ENCODE measurements at regions not wholly inside any gene's neighbourhood (a gene's known extent, or its start where the extent isn't known, plus 50 kb on each side); places are given as distances from the start of the nearest gene placed in this dataset.

DNA sequence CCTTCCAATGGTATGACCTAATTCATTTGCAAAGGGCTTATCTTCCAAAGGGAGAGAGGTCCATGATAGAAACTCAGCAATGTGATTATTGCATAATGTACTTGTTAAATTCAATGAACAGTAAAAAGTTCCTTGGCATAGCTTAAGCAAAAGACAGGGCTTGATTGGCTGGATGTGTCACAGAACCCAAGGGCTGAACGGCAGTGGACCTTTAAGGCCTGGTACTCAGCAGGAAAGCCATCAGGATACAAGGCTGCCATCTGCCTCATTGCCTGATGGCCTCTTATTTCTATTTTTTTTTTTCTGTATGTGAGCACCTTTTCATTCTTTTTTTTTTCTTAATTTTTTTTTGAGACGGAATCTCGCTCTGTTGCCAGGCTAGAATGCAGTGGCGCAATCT, 208.9 kb upstream of the WSCD1 start:
- DNase-seq (ENCODE audit: low read depth in 4 of 4, low spot score in 3 of 4), result no peak

DNA sequence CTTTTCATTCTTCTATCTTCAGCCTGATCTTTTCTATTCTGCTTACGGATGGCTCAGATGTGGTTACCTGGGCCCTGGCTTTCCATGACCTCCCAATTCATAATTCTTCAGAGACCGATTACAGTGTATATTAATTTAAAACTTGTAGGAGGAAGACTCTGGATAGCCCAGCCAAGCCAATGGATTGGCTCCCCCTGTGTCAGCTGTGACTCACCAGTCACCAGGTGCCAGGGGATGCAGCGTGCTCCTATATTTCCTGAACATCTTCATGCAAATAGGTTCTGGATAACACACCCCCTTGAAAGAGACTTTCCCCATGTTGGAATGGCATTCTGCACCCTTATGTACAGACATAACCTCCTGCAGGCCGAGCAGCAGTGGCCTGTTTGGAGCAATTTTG, 208.3 kb upstream of the WSCD1 start:
- DNase-seq (ENCODE audit: low read depth in 4 of 4, low spot score in 3 of 4), result no peak

DNA sequence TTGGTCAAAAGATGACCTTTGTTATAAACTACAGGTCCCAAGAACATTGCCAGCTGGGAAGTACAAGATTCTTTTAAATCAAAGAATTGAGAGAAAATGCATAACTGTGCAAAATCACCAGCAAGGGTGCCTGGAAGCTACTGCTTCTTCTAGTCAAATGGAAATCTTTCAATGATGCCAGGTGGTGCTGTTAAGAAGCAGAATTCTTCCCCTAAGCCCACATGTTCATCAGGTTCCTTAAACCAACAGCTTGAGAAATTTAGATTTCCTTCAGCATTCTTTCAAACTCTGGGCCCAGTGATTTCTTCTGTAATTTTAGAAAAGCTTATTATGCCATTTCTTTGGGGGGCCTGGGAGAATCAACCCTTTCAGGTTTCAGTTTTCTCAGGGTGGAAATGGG, 207.8 kb upstream of the WSCD1 start:
- DNase-seq (ENCODE audit: low read depth in 4 of 4, low spot score in 3 of 4), result no peak

DNA sequence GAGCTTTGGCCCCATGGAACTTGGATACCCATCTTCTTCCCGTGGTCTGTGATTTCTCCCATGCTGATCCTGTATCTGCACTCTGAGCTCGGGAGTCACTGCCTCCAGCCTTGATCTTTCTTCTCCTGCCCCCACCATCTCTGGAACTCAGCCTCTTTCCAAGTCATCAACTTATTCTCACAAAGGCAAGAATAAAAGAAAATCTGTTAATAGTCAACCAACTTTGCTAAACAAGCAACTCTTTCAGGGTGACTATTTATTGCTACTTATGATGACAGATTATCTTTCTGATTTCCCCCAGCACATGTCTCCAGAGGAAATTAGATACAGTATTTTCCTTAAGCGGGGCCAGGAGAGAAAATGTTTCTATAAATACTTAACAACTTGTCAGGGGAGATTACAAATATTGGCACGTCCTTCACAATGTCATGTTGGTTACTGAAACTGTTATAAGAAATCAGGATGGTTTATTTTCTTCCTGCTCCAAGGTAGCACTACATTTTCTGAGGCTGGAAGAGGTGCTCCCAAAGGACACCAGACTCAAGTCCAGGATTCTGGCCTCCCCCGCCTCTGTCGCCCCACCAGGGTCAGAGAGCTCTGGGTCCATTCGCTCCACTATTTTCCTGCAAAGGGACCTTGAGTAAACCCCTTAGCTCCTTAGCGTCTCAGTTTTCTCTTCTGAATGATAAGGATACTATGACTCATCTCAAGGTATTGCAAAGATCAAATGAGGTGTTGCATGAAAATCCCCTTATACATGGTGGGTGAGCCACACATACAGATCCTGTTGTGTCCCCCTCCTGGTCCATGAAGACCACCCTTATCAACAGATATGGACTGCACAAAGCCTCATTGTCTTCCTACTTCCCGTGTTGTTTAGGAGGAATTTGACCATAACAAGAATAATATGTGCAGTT, 205.2 kb upstream of the WSCD1 start:
- DNase-seq (ENCODE audit: low read depth in 4 of 4, low spot score in 3 of 4), result no peak

DNA sequence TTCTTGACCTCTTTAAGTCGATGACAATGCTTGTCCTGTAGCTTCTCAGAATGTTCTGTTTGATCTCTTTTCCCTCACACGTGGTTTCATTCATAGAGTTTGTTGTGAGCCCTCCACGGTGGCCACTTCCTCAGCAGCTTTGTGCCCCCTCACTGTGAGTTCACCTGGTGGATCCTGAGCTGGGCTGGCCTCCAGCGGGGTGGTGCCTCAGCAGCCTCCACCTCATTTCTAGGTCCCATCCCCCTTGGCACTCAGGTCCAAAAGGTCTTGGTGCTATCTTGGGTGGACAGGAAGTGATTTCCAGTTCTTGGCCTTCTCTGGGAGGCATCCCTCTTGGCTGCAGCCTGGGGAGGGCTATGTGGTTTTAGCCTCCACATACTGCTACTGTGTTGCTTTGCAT, 203.2 kb upstream of the WSCD1 start:
- no peak for DNase-seq (ENCODE audit: low read depth in 4 of 4, low spot score in 3 of 4)

DNA sequence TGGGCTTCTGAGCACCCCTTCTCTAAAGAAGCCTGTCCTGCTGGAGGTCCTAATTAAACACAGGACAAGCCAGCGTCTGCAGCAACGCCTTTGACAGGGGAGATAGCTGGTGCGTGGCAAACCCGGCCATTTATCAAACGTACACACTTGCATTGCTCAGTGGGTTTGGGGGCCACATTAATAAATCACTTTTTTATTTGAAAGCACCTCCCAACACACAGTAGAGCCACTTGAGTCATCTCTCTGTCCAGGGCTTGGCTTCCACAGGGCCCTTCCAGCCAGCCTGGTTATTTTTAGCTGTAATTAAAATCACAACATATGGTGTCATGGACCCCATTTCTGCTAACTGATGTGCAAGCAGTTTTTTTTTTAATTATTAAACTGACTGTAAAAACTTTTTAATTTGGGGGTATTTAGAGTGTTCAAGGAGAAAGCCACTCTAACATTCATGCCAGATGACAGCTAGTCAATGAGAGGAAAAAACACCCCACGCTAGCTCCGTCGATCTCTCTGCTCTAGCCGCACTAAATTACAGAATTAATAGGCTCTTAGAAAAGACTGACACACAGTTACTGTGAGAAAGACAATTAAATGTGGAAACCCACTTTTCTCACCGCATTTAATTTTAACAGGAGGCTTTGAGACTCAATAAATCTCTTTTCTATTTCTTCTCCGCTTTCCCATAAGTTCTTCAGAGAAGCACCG, 201.0 kb upstream of the WSCD1 start:
- no peak for DNase-seq (ENCODE audit: low read depth in 4 of 4, low spot score in 3 of 4)

DNA sequence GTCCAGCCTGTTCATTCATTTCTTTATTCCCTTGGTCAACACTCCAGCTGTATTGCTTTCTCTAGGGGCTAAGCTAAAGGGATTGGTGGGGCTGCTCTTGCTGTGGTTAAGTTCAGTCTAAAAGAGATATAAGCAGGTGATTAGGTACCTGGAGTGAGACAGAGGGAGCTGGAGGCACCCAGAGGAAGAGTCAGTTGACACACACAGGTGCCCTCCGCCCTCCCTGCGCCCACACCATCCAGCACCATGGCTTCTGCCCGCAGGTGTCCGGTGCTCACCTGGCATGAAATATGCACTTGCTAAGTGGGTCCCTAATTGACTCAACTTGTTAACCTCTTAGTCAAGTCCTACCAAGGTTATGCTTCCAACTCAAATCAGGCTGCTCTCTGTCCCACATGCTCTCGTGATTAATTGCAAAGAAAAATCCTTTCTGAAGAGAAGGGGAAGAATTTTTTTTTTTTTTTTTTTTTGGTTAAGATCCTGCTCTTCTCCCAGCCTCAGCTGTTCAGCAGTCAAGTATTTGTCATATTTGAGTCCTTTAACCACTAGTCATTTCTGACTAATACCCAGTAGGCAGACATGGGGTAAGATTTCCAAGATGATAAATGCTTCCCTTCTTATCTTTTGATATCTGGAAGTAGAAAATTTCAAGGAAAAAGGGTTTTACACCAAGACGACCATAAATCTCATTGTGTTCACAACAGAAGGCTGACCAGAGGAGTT, 199.8 kb upstream of the WSCD1 start:
- no peak for DNase-seq (ENCODE audit: low read depth in 4 of 4, low spot score in 3 of 4)

DNA sequence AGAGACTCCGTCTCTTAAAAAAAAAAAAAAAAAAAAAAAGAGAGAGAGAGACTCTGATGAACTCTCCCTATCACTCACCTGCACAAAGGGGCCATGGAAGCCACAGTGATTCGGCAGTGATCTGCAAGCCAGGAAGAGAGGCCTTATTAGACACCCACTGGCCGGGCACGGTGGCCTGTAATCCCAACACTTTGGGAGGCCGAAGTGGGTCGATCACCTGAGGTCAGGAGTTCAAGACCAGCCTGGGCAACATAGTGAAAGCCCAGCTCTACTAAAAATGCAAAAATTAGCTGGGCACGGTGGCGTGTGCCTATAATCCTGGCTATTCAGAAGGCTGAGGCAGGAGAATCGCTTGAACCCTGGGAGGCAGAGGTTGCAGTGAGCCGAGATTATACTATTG, 198.5 kb upstream of the WSCD1 start:
- DNase-seq (ENCODE audit: low read depth in 4 of 4, low spot score in 3 of 4), result no peak

DNA sequence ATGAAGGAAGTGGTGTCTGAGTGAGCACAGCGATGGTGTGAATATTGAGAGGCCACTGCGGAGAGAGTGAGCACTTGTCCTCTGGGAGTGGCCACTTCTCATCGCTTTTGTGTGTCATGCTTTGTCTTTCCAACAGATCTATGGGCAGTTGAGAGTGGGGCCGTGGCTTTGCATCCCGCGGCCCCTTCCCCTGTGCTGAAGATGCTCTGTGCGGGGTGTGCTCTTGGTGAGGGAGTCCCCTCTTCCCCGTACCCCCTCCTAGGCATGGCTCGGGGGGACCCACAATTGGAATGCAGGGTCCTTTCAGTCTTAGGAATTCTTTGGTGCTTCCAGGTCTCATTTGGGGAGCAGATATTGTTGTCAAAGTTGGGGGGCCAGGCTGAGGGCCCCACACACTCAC, 197.3 kb upstream of the WSCD1 start:
- no peak for DNase-seq (ENCODE audit: low read depth in 4 of 4, low spot score in 3 of 4)

DNA sequence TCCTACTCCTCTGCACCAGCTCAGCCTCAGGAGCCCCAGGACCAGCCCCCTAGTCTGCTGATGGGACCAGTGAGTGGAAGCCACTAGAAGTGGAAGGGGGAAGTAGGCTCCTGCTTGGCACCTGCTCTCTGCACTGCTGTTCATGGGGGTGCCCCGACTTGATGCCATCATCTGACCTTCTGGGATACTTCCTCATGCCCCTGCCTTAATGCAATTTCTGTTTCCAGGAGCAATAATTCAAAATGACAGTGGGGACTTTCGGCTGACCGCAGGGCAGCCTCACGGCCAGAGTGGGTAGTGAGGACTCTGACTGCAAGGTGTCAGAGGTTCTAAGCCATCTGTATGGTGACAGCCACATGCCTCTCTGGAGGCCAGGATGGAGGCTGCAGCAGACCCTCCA, 196.4 kb upstream of the WSCD1 start:
- no peak for DNase-seq (ENCODE audit: low read depth in 4 of 4, low spot score in 3 of 4)

DNA sequence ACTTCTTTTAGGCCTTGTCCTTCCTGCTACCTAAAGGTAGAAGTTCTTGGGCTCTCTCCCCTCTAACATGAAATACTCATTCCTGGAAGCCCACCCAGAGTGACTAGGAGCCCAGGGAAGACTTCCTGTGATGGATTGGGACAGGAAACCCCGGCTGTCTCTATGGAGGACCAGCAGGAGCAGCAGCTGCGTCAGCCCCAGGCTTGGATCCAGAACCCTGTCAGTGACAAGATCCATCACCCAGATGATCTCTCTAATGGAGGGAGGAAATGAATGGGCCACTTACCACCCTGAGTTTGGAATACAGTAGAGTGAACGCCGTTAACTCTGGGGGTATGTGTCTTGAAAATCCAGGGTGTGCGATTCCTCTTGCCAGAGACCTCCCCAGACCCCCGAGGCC, 195.7 kb upstream of the WSCD1 start:
- DNase-seq (ENCODE audit: low read depth in 4 of 4, low spot score in 3 of 4), result no peak

DNA sequence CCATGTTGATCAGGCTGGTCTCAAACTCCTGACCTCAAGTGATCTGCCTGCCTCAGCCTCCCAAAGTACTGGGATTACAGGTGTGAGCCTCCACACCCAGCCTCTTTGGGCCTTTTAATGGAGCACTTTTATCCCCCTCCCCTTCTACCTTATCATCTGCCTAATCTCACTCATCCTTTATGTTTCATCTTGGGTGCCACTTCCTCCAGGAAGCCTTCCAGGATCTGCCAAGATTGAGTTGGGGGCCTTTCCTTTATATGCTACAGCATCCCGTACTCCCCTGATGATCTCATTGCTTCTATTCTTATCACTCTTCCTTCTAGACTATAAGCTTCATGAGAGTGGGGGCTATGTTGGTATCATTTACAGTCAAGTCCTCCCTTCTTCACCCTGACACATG, 192.8 kb upstream of the WSCD1 start:
- no peak for DNase-seq (ENCODE audit: low read depth in 4 of 4, low spot score in 3 of 4)

DNA sequence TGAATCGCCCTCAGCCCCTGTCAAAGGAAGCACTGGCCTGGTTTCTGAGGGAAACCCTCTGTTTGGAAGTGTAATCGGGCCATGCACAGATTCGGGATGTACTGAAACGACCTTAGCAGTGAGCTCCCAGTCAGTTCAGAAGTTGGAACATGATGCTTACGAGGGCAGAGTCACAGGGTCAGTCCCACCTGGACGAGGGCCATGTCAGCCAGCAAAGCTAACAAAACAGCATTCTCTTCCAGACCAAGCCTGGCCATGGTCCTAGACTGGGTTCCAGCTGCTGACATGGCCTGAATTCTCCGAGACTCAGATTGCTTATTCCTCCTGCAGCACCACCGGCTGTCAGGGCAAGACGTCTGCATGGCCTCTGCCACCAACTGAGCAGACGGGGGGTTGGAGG, 192.2 kb upstream of the WSCD1 start:
- DNase-seq (ENCODE audit: low read depth in 4 of 4, low spot score in 3 of 4), result no peak

DNA sequence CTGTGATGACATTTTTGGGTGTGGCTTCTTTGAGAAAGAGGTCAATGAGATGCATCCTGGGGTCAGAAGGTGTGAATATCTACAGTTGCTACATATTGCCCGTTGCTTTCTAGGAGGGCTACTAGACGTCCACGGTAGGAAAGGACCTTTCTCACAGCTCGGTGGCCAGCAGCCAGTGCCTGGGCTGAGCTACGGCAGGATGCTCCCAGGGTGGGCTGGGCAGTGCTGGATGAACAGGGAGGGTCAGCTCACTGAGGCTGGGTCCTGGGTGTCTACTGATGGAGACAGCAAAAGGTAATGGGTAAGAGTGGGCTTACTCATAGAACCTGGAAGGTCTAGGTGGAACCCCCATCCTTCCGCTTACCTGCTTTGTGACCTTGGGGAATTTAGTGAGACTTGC, 188.3 kb upstream of the WSCD1 start:
- DNase-seq (ENCODE audit: low read depth in 4 of 4, low spot score in 3 of 4), result no peak

DNA sequence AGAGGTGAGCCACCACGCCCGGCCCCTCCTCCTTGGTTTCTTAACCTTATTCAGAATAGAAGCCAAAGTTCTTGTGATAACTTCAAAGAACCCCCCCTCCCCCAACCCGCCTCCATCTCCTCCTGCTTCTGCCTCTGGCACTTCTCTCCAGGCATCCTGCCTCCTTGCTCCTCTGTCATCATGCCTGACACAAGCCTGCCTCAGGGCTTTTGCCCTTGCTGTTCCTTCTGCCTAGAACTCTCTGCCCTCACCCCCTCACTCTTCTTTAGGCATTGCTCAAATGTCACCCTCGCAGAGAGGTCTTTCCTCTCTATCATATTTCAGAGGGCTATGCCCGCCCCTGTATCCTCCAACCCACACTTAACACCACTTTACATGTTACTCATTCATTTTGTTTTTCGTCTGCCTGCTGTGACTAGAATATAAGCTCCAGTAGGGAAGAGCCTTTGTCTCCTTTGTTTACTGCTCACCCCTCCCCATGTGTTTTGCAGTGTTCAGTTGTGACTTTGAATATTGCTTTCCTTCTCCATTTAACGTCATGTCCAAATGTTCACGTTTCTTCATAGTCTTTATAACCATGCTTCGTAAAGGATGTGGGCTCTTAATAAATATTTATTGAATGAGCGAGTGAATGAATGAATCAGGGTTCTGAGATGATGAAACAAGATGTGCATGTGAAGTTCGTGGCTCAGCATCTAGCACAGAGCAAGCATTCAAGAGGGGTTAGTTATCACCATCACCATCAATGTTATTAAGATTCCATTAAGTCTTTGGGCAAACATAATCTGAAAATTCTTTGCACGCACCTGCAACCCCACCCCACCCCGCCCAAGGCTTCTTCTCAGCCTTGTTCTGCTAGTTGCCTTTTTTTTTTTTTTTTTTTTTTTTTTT, 186.2 kb upstream of the WSCD1 start:
- DNase-seq (ENCODE audit: low read depth in 4 of 4, low spot score in 3 of 4), result no peak

DNA sequence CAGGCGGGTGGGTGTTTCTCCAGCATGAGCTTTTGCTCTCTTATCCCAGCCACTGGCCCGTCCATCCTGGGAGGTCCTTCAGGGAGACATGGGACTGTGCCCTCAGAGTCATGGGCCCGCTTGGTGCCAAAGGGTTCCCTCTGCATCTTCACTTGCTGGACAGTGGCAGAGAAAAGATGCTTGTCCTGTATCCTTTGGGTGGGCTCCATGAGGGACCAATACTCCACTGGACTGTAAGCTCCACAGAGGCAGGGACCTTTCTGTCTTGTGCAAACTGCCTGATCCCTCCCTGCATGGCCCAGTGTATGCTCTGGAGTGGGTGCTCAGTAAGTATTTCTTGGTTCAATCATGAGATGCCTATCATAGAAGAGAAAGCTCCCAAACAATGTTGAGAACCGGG, 184.8 kb upstream of the WSCD1 start:
- DNase-seq (ENCODE audit: low read depth in 4 of 4, low spot score in 3 of 4), result no peak

DNA sequence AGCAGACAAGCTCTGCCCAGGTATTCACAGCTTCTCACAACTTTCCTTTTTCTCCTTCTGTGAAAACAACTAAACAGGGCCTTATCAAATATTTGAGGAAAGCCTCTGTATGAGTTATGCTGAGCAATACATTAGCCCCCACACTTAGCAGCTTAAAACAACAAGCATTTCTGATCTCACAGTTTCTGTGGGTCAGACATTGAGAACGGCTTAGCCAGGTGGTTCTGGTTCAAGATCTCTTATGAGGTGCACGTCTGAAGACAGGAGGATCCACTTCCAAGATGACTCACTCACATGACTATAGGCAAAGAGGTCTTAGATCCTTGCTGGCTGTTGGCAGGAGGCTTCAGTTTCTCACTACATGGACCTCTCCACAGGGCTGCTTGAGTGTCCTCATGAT, 181.4 kb upstream of the WSCD1 start:
- DNase-seq (ENCODE audit: low read depth in 4 of 4, low spot score in 3 of 4), result no peak

DNA sequence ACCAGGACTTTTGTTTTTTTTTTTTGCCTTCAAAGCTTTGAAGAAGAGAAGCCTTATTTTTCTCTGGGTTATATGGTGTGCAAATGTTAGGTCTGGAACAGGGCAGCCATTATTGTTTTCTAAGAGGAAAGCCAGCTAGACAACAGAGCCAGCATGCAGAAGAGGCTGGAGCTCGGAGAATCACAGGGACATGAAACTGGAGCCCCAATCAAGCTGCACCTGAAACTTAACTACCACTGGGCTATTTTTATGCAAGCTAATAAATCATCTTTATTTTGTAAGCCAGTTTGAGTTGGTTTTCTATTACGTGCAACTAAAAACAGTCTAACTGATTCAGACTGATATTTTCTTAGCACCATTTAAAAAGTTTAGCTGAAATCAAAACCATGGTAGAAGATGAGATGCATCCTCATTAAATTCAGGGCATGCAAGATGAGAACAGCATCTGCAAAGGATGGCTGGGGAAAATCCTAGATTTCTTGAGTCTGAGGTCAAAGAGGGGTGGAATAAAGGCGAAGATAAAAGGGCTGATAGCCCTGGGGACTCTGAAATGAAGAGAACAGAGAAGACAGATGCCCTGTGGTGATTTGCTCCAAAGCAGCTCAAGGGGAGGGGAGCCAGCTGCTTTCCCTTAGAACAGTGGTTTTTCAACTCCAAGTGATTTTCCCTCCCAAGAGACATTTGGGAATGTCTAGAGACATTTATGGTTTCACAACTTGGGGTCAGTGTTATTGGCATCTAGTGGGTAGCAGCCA, 177.1 kb upstream of the WSCD1 start:
- DNase-seq (ENCODE audit: low read depth in 4 of 4, low spot score in 3 of 4), result no peak

DNA sequence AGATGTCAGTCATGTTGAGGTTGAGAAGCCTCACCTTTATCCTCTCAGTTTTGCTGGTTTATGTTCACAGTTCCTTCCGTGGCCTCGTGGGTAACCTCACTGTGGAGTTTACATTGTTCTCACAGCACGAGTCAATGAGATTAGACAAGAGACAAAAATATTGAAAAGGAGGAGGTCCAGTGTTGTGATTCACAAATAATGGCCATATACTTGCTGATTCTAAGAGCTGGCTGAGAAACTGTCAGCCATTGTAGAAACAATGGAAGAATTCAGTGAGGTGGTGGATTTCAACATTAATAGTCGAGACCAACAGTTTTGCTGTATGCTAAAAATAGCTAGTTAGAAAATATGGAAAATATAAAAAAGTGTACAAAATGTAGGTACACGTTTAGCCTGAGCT, 176.4 kb upstream of the WSCD1 start:
- DNase-seq (ENCODE audit: low read depth in 4 of 4, low spot score in 3 of 4), result no peak

DNA sequence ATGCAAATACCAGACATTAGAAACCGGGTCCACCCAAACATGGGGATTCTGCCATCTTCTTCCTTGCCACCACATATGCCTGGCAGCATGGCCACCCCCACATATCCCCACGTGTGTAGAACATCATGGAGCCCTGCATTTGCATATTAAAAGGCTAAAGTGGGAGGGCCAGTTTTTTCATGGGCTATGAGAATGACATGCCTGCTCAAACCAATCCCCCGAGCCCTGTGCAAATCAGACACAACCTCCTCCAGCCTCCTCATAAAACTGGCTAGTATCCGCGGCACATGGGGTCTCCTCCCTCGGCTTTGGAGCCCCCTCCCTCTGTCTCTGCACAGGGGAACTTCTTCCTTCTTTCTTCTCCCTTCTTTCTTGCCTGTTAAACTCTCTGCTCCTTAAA, 174.9 kb upstream of the WSCD1 start:
- DNase-seq (ENCODE audit: low read depth in 4 of 4, low spot score in 3 of 4), result no peak
